ENCODE measurements at regions not wholly inside any gene's neighbourhood (a gene's known extent, or its start where the extent isn't known, plus 50 kb on each side); places are given as distances from the start of the nearest gene placed in this dataset.
"Not testable (repeated sequence)": the region's sequence is repeated elsewhere in the genome, so short reads cannot be mapped to it uniquely, and the experiment has no call there.

- not testable (repeated sequence) for TF ChIP-seq CTCF, POLR2A (IDR thresholded peaks at IDR 0.05)
Observed at GRCh38 chr1:146323302-146323701, 94.5 kb upstream of the NOTCH2NLA start.
